ENCODE measurements at regions not wholly inside any gene's neighbourhood (a gene's known extent, or its start where the extent isn't known, plus 50 kb on each side); places are given as distances from the start of the nearest gene placed in this dataset.

DNA sequence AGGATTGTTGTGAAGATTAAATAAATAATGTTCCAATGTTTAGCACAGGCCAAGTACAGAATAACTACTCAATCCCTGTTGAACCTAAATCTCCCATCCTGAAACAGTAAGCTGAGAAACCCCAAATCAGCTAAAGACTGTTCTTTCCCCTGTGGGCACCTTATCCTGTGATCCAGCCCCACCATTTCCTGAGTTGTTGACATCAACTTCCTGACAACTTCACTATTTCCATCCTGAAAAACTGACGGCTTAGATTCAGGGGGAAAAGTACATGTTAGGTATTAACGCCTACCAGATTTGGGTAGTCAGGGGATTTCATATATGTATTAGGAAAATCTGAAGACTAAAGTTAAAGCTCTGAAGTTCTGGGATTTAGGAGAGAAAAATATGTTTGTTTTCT lies 51.7 kb upstream of the PALMD start:
- no peak for DNase-seq (ENCODE audit: low read depth)

GRCh38 chr1:99595041-99595440 lies 50.9 kb upstream of the PALMD start:
- no peak for DNase-seq (ENCODE audit: low read depth)
- TF ChIP-seq CTCF (IDR thresholded peaks at IDR 0.05; ENCODE audit: control insufficient read depth, extremely low read depth, insufficient read depth) = no peak
- no peak overlapping the region for H3K4me3 ChIP-seq (ENCODE audit: low read depth, low read length)

More for the DNA sequence above, 51.7 kb upstream of the PALMD start:
- no peak for TF ChIP-seq CTCF (IDR thresholded peaks at IDR 0.05; ENCODE audit: control insufficient read depth, extremely low read depth, insufficient read depth)
- no peak overlapping the region for H3K4me3 ChIP-seq (ENCODE audit: low read depth, low read length)

DNA sequence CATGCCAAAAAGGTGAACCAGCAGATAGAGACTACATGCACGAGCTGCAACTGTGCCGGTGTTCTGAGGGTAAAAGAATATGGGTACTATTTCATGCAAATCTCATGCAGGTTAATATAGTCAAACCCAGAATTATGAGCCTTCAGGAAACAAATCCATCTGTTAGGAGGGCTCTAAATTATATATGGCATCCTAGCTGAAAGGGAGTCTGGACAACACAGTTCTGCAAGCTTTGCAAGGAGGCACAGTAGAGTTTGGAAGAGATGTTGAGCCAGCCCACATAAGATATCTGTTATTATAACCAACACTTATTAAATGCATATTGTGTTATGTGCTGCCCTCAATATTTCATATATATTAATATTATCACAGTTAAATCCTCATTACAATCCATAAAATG lies 50.5 kb upstream of the PALMD start:
- TF ChIP-seq CTCF (IDR thresholded peaks at IDR 0.05; ENCODE audit: control insufficient read depth, extremely low read depth, insufficient read depth) = no peak
- H3K4me3 ChIP-seq (ENCODE audit: low read depth, low read length) = no peak overlapping the region

More for the DNA sequence above, 50.5 kb upstream of the PALMD start:
- no peak for DNase-seq (ENCODE audit: low read depth)
